ENCODE measurements at regions not wholly inside any gene's neighbourhood (a gene's known extent, or its start where the extent isn't known, plus 50 kb on each side); places are given as distances from the start of the nearest gene placed in this dataset.

GRCh38 chr11:27907530-27907929 lies 200.4 kb downstream of the KIF18A start:
- TF ChIP-seq CTCF (IDR thresholded peaks at IDR 0.05 in 2 of 3, conservative IDR thresholded peaks at IDR 0.05 in 1 of 3; ENCODE audit: borderline replicate concordance in 1 of 3, insufficient read depth in 1 of 3, low read depth in 2 of 3, low read length in 2 of 3), result no peak
- no peak for TF ChIP-seq POLR2A (IDR thresholded peaks at IDR 0.05; ENCODE audit: borderline replicate concordance, extremely low read depth, insufficient read depth, insufficient read length)
- TF ChIP-seq RAD21 (IDR thresholded peaks at IDR 0.05; ENCODE audit: low read depth), result no peak
- TF ChIP-seq ZNF274 (IDR thresholded peaks at IDR 0.05; ENCODE audit: low read depth, low read length), result no peak
- no peak for TF ChIP-seq YY1 (IDR thresholded peaks at IDR 0.05; ENCODE audit: extremely low read depth, insufficient replicate concordance, low read depth, low read length)
